Lower leg skin (tissue), 3 donors: ENCODE measurements at regions not wholly inside any gene's neighbourhood (a gene's known extent, or its start where the extent isn't known, plus 50 kb on each side); places are given as distances from the start of the nearest gene placed in this dataset.

Source experiments
- POLR2A ChIP-seq, 2 donors: fragments of 450-650 bp; IDR thresholded peaks; one replicate each; pipeline ENCODE4 v1.6.1; 2016 to 2017; ENCODE audit warnings: antibody characterized with exemption in 2 of 2, mild to moderate bottlenecking in 1 of 2, moderate library complexity in 1 of 2
- TF ChIP-seq, protein P1 (sequence below), 3 donors: fragments of 450-650 bp; IDR thresholded peaks; one replicate each; pipeline ENCODE4 v1.5.1; 2016; ENCODE audit warnings: antibody characterized with exemption in 3 of 3, mild to moderate bottlenecking in 3 of 3, moderate library complexity in 2 of 3

DNA sequence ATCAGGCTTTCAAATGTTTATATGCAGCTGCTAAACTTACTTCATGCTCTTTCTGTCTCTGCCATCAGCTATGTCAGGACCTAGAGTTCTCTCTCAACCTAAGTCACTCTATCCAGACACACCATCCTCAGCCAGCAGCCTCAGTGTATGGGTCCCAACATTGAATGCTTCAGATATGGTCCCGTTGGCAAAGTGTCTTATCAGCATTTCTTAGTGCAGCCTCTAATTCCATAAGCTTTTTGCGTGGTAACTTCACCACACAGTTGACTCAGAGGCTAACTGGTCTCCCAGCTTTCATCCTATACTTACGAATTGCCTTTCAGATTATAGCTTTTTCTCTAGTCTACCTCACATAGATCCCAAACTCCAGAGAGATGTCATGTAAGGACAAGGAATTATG is 402.9 kb upstream of the EEF2KMT start:
- TF ChIP-seq POLR2A (IDR thresholded peaks at IDR 0.05) = no peak
- TF ChIP-seq, protein P1, sequence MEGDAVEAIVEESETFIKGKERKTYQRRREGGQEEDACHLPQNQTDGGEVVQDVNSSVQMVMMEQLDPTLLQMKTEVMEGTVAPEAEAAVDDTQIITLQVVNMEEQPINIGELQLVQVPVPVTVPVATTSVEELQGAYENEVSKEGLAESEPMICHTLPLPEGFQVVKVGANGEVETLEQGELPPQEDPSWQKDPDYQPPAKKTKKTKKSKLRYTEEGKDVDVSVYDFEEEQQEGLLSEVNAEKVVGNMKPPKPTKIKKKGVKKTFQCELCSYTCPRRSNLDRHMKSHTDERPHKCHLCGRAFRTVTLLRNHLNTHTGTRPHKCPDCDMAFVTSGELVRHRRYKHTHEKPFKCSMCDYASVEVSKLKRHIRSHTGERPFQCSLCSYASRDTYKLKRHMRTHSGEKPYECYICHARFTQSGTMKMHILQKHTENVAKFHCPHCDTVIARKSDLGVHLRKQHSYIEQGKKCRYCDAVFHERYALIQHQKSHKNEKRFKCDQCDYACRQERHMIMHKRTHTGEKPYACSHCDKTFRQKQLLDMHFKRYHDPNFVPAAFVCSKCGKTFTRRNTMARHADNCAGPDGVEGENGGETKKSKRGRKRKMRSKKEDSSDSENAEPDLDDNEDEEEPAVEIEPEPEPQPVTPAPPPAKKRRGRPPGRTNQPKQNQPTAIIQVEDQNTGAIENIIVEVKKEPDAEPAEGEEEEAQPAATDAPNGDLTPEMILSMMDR (IDR thresholded peaks at IDR 0.05) = no peak
